ENCODE measurements at regions not wholly inside any gene's neighbourhood (a gene's known extent, or its start where the extent isn't known, plus 50 kb on each side); places are given as distances from the start of the nearest gene placed in this dataset.

DNA sequence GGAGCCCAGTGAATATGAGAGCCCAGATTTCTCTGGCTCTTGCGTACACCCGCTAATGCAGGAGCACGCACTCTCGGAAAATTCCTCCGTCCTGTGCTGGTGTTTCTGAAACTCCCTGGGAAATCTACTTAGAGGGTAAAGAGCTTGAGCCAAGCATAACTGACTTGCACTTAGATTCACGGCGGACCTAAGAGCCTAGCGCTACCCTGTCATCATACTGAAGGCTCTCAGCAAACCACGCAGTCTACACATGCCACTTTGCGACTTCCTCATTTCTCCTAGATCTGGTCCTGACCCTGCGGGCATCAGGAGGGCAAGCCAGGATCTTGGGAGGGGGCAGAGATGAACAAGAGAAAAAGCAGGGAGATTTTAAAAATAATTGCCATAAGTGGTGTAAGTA is 324.7 kb downstream of the CD83 start:
- TF ChIP-seq HDAC6 (IDR thresholded peaks at IDR 0.05; ENCODE audit: unreplicated experiment), result no peak
- no peak for TF ChIP-seq ZBTB11 (CRISPR knock-in tag; IDR thresholded peaks at IDR 0.05)
- TF ChIP-seq CEBPB (IDR thresholded peaks at IDR 0.05; ENCODE audit: borderline replicate concordance in 1 of 2, low read depth in 2 of 2, low read length in 2 of 2), result no peak
- TF ChIP-seq JUNB (IDR thresholded peaks at IDR 0.05), result no peak
- no peak for TF ChIP-seq RFX5 (IDR thresholded peaks at IDR 0.05; ENCODE audit: low read depth, low read length)
- no peak for TF ChIP-seq ATF7 (IDR thresholded peaks at IDR 0.05; ENCODE audit: low read depth)
- TF ChIP-seq REST (IDR thresholded peaks at IDR 0.05; ENCODE audit: low read depth, low read length), result no peak
- TF ChIP-seq CREB1 (IDR thresholded peaks at IDR 0.05; ENCODE audit: low read depth), result no peak
- TF ChIP-seq CBX3 (IDR thresholded peaks at IDR 0.05; ENCODE audit: borderline replicate concordance, low read depth), result no peak
- no peak for TF ChIP-seq CTCF (IDR thresholded peaks at IDR 0.05 in 2 of 3, conservative IDR thresholded peaks at IDR 0.05 in 1 of 3; ENCODE audit: control insufficient read depth in 2 of 3, extremely low read depth in 1 of 3, insufficient read depth in 1 of 3, low read depth in 3 of 3, low read length in 3 of 3)
- TF ChIP-seq POLR2A (IDR thresholded peaks at IDR 0.05; ENCODE audit: low read depth, low read length), result no peak
- TF ChIP-seq FOS (IDR thresholded peaks at IDR 0.05; ENCODE audit: borderline replicate concordance, extremely low read depth, insufficient read length), result no peak

Data from GM12878 (cell line).